Umbilical cord (tissue), 1 donor: ENCODE measurements at regions not wholly inside any gene's neighbourhood (a gene's known extent, or its start where the extent isn't known, plus 50 kb on each side); places are given as distances from the start of the nearest gene placed in this dataset.
"Not testable (repeated sequence)": the region's sequence is repeated elsewhere in the genome, so short reads cannot be mapped to it uniquely, and the experiment has no call there.

Experiments used
- DNase-seq: peaks from one replicate; pipeline ENCODE4 v3.0.0-alpha.2; 2015; ENCODE audit warnings: low spot score

- no peak for DNase-seq
These were observed 50.1 kb upstream of the ACSL4 start for GRCh38 chrX:109782994-109783700.

DNA sequence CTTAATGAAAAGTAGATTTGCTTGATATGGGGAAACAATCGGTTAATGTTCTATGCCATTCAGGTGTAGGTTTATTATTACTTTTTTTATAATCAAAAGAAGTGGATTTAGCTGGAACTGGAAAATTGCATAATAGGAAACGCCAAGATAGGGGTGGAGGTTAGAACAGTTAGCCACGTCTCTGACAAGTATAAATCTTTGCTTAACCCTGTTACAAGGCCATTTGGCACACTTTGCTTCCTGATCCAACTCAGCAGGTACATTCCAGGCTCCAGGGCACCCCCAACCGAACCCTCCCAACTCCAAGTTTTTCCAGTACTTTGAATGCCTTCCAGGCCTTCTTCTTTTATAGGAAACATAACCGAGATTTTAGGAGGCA is 50.6 kb upstream of the ACSL4 start:
- no peak for DNase-seq

DNA sequence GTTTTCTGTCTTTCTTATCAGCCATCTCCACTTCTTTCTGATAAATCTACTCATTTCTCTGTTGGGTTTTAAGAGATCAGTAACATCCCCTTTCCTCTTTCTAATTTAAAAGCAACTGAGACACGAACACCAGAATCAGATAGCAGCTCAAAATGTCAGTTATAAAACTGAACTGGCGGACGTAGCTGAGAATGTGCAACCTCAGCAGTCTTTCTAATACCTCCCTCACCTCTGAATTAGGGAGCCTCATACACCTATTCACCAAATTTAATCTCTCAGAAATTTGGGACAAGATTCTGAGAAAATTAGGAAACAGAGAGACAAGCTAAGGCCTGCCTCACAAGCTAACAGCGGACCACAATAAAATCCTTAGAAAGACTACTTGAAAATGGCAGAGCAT is 52.0 kb upstream of the ACSL4 start:
- DNase-seq: no peak

DNA sequence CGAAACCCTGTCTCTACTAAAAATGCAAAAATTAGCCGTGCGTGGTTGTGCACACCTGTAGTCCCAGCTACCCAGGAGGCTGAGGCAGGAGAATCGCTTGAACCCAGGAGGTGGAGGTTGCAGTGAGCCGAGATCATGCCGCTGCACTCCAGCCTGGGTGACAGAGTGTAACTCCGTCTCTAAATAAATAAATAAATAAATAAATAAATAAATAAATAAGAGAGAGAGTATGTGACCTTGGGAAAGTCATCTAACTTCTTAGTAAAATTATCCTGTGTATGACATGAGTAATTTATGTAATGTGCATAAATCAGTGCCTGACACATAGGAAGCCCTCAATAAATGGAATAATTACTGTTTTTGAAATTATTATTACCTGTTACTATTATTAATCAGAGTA is 57.5 kb upstream of the ACSL4 start:
- not testable (repeated sequence) for DNase-seq

- no peak for DNase-seq
These were observed 60.1 kb upstream of the ACSL4 start for GRCh38 chrX:109793191-109793590.

DNA sequence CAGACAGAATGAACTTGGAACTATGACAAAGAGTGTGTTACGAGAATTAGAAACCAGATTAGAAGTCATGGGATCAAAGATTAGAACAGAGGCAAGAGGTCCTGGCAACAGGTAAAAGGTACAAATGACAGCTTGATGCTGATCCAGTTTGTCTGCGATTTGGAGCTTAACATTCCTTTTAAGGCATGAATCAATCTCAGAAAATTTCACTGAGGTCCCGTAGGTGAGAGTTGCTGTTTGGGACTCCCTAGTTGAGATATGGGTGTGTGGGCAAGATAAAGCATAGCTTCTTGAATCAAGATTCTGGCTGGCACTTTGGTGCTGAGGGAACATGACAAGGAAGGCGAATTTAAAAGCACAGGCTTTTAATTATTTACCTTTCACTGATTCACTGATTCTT is 62.6 kb upstream of the ACSL4 start:
- no peak for DNase-seq

GRCh38 chrX:109797311-109797975 is 64.4 kb upstream of the ACSL4 start:
- DNase-seq: no peak

DNA sequence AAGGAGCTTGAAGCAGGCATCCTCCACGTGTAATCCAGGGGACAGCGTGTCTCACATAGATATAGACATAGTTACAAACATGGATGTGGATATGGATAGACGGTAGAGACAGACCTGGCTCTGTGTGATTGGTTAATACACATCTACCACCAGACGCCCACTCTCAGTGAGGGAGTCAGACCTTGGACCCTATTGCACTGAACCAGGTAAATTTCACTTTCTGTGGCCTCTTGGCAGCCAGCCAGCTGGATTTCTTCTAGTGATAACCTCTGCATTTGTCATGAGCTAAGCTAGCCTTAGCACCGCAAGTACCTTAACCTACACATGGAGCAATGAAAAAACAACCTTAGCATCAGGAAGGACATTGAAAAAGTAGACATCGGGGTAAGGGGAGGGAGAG is 79.2 kb upstream of the ACSL4 start:
- DNase-seq: no peak

DNA sequence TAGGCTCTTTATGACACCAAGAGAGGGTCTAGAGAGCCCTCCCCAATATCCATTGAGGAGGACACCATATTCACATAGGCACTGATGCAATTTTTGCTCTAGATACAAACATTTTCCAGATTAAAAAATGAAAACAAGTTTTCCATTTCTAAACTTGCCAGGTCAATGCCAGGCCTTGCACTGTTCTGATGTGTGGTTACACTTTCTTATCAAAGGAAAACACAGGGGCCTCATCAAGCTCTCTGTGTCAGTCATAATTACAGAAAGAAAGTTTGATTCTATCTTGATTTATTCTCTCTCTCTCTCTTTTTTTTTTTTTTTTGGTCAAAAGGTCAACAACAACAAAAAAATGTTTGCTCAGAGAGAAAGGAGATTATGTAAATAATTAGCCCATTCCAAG is 80.2 kb upstream of the ACSL4 start:
- DNase-seq: no peak

- DNase-seq: no peak
These were observed 85.9 kb upstream of the ACSL4 start for GRCh38 chrX:109818976-109819375.

DNA sequence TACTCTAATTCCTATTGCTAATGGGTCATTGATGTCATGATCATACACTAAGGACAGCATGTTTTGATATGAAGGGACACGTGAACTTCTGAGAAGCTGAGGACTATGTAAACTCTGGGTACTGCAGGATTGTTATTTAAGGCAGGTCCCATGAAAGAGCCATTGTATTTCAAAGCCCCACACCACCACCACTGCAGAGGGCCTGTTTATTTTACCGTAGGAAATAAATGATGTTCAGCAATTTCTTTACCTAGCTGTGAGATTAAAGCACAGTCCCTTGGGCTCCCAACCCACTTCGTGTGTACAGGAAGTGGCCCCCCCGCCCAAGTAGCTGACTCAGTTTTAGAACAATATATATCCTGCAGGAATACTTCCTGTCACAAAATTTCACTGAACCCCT is 89.8 kb upstream of the ACSL4 start:
- DNase-seq: no peak

DNA sequence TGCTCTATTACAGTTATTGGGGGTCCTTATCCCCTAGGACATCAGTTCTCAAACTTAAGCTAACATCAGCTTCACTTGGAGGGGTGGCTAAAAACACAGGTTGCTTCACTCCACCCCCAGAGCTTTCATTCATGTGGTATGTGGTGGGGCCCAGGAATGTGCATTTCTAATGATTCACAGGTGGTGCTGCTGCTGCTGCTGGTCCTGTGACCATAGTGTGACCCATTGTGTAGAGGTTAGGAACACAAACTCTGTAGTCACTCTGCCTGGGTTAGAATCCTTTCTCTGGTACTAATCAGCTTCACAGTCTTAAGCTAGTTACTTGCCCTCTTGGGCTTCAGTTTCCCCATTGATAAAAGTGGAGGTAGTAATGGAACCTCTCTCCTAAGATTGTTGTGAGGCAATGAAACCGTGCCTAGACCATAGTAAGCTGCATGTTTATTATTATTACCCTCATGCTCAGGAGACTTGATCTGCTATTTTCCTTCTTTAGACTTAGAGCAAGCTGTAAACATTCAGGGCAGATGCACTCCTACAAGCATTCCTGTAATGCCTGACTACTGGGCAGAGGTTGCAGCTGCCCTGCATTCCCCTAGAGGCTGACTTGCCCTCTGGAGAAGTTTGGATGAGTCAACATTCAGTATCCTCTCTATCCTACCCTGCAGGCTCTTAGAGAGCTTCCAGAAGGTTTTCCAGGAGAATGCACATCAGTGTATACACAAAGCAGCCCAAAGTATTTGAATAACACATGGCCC is 94.1 kb upstream of the ACSL4 start:
- peak; percentile 42 for DNase-seq

- no peak for DNase-seq
These were observed 94.7 kb upstream of the ACSL4 start for GRCh38 chrX:109827772-109828171.

- no peak for DNase-seq
These were observed 97.2 kb upstream of the ACSL4 start for GRCh38 chrX:109830157-109830703.

DNA sequence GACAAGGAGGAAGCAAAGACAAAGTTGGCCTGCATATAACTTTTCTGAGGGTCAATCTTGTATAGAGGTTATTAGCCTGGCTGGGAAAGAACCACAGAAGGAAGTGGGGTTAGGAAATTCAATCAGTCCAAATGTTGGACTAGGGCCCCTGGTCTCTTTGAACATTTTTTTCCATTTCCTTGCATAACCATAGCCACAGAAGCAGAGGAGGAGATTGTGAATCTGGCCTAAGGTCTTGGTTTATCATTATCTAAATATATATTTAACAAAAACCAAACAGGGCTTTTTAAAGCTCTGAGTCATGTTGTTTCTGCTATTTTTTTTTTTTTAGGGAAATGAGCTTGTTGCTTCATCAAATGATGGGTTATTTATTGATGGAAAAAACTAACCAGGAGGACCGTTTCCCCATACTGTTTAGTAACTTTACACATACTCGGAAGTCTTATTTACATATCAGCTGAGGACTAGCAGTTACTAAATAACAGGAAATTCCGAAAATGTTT is 97.7 kb upstream of the ACSL4 start:
- peak; percentile 16 for DNase-seq

GRCh38 chrX:109831326-109831985 is 98.4 kb upstream of the ACSL4 start:
- DNase-seq: no peak

- no peak for DNase-seq
These were observed 106.9 kb upstream of the ACSL4 start for GRCh38 chrX:109839694-109840567.

GRCh38 chrX:109840585-109840984 is 107.5 kb upstream of the ACSL4 start:
- peak; percentile 69 for DNase-seq

DNA sequence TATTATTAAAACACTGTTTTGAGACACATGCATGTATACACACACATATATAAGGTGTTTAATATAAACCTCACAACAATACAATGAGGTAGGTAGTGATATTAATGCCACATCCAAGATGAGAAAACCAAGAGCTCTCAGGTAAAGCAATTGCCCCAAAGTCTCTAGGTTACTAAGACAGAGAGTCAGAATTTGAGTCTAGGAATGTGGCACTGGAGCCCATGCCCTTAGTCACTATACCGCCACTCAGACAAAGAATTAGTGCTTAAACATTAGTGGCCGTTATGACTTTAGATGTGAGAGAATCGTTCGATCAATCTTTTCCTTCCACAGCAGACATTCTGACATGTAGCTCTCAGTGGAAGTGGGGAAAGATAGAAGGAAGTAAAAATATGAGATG is 108.2 kb upstream of the ACSL4 start:
- no peak for DNase-seq

GRCh38 chrX:109841869-109842579 is 109.0 kb upstream of the ACSL4 start:
- DNase-seq: no peak
